GM19397 (cell line): ENCODE measurements at regions not wholly inside any gene's neighbourhood (a gene's known extent, or its start where the extent isn't known, plus 50 kb on each side); places are given as distances from the start of the nearest gene placed in this dataset.

ENCODE experiments used
- ATAC-seq: cut with Tn5 transposase; IDR thresholded peaks from one replicate; pipeline ENCODE4 v1.9.1; 2021; ENCODE audit warnings: mild to moderate bottlenecking, moderate library complexity; ENCODE audit not compliant: unreplicated experiment

DNA sequence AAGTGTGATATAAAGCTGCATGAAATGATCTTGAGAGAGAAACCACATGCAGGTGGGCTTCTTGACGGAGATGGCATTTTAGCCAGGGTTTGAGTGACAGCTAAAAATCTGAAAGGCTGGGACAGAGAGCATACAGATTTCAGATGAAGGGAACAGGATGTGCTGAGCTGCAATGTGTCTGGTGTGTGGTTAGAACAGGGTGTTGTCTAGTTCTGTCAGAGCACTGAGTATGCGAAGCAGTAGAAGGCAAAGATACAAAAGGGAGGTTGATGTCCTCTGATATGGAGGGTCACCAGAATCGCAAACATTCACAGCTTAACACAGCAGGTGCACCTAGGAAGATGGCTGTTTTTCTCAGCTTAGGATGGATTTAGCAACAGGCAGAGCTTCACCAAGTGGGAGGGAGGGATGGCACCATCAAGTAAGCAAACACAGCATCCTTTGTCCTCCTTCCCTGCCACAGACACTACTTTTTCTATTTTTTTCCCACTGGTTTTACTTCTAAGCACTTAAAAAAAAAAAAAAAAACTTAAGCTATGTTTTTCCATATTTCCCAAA lies 182.5 kb downstream of the TMX3 start:
- no peak for ATAC-seq

DNA sequence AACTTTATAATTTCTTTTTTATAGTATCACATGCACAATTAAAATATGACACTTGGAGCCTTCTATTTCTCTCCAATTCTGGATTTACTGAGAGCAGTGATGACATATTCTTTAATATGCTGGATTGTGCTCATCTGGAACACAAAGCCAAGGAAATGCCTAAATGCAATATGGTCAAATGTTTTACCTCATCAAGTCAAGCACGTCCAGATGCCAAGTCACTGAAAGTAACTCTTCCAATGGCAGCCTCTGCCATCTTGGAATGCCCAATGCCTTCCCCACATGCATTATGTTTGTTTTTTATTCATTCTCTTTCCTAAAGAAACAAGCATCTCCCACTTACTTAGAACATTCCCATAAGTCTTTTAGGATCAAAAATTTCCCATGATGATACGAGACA lies 189.8 kb downstream of the TMX3 start:
- ATAC-seq, result no peak

DNA sequence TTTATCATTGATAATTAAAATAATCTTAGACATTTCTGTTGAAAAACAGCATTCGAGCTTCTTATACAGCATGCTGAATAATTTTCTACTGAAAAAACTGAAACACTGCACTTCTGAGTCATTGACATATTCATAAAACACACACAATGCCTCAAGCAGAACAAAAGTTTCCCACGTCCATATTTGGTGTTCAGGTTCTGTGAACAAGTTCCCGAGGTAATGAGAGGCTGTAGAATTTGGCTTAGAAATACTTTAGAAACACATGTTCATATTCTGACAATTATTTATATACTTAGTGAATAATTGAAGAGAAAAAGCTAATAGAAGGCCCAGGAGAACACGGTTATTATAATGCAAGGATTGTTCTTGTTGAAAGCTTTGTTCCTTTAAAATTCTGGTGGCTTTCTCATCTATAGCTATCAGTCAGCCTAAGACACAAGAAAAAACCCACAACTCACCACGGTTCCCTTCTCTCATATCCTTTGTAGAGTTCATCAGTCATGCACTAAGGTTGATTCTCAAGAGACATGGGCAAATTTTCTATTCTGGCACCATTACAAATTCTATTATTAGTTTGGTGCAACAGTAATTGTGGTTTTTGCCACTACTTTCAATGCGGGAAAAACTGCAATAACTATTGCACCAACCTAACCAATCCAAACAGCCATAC lies 194.4 kb downstream of the TMX3 start:
- peak; percentile 51 for ATAC-seq

DNA sequence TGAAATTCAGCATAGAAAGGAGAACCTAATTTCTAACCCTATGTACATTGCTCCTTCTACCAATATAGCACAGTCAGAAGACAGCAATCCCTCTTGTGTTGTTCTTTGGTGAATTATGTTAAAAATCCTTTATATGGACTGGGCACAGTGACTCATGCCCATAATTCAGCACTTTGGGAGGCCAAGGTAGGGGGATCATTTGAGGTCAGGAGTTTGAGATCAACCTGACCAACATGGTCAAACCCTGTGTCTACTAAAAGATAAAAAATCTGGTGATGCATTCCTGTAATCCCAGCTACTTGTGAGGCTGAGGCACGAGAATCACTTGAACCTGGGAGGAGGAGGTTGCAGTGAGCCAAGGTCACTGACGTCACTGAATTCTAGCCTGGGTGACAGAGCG lies 195.6 kb downstream of the TMX3 start:
- ATAC-seq, result no peak

DNA sequence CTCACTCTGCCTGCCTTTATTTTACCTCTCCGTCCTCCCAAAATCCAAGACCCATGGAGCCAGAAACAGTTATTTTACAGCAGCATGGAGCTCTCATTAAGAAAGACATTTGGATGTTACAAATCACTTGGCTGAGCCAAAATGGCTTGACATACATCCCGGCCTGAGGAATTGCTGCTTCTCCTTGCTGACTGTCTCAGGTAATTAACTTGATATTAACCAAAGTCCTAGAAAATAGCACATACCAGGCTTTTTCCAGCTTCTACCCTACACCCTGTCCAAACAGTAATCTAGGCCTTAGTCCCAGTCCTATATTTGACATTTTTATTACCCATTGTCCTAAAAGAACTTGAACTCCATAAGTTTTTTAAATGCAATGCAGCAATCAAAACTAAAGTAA lies 205.0 kb downstream of the TMX3 start:
- ATAC-seq, result no peak

DNA sequence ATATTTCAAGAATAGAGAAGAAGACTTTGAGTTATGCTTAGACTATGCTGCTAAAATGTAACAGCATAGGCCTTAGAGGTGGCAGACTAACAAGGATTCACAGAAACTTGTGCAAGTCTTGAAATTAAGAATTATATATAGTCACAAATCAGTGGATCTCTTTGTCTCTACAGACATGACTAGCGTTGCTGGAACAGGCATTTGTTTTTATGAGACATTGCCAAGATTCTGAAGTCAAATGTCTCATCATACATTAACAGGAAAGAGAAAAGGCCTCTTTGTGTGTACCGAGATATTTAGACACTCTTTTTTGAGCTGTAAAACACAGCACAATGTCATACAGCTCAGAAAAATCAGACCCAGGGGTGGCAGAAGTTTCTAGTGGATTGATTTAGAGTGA lies 207.1 kb downstream of the TMX3 start:
- ATAC-seq, result no peak

DNA sequence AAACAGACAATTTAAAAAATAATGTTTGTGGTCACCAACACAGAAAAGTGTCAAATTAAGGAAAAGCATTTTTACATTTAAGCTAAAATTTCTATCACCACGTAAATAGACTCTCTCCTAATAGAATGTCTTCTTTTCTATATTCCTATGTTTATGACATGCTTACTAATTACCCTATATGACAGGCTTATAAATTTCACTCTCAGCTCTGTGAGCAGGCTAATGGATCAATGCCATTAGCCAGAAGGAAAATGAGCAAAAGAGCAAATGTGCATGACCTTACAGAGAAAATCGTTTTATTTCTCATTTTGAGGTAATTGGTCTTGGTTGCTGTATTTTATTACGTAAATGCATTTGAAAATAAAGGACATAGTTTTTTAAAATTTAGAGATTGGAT lies 209.7 kb downstream of the TMX3 start:
- no peak for ATAC-seq

DNA sequence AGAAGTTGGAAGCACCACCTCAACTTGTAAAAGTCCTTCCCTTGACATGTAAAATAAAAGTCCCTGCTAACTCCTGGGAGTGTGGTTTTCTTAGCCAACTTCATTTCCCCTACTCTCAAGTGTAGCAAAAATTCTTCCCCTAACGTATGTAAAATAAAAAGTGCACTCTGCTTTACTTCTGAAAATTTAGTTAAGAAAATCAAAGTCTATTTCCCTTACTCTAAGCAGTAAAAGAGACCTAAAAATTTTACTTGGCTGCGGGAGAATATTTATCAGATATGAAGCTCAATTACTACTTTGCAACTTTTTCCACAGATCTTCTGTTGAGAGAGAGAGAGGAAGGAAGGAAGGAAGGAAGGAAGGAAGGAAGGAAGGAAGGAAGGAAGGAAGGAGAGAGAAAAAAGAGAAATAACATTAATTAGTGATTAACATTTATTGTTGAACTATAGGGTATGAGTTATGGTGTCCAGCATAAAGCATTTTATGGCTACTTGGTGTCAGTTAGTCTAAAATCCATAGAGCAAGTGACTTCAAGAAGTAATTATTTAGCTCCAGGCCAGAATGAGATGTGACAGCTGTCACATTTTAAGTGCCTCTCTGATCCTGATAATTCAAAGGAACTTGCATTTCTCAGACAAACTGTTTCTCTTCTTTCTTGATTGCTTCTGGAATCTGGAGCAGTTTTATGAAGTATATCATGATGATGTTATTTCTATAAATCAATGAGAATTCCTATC lies 210.3 kb downstream of the TMX3 start:
- ATAC-seq, result no peak

DNA sequence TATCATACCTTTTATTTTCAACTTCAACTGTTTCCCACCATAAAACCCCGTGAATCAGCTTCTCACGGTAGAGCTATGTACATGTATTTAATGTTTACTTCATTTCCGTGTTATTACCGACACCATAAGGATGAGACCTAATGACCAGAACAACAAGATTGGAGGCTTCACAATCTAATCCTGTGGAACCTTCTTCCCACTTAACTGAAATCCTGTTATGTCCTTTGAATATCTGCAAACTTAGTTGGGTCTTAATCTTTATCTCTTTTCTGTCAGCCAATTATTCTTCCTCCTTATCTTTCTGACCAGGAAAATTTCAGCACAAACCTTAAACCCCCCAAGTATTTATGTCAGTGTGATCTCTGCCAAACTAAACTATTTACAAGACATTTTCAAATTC lies 214.4 kb downstream of the TMX3 start:
- no peak for ATAC-seq

DNA sequence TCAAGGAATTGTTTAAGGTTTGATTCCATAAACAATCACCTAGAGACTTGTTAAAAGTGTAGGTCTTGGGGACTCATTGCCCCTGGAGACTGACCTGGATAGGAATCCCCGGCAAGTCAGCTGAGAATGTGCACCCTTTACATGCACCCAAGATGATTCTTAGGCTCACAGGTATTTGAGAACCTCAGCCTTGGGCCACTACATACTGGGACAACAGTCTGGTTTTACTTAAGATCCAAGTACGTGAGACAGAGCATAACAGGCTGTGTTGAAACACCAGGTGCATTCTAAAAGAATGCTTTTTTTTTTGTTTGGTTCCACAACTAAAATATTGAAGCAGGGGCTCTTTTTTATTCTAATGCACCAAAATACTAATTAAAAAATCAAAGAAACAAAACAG lies 215.8 kb downstream of the TMX3 start:
- no peak for ATAC-seq

DNA sequence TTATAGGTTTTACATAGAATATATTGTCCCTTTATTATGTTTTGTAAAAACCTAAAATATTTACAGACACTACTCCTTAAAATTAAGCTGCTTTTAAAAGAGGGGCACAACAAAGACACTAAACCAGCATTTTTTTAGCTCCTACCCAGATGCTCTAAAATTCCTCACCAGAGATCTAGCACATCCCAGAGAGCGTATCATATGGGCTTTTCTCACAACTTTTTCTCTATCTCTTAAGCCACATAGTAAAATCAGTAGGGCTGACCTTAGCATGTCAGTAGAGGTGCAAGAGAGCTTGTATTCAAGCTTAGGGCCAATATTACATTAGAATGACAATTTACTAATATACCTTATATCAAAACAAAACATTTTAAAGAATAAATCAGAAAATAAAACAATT lies 216.3 kb downstream of the TMX3 start:
- ATAC-seq, result no peak

DNA sequence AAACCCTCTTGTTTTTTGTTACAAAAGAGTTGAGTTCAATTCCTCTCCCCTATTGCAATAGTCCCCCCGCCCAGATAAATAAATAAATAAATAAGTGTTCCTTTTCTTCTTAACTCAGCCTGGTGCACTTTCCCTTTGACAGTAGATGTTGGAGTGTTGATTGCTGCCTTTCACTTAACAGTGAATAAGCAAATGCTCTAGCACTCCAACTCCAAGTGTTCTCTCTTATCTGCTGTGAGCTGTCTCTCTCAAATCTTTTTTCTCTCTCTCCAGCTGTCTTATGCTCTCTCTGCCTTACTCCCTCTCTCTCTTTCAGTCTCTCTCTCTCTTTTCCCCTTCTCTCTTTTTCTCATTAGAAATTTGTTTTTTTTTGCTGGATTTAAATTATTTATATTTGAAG lies 216.7 kb downstream of the TMX3 start:
- ATAC-seq, result no peak

DNA sequence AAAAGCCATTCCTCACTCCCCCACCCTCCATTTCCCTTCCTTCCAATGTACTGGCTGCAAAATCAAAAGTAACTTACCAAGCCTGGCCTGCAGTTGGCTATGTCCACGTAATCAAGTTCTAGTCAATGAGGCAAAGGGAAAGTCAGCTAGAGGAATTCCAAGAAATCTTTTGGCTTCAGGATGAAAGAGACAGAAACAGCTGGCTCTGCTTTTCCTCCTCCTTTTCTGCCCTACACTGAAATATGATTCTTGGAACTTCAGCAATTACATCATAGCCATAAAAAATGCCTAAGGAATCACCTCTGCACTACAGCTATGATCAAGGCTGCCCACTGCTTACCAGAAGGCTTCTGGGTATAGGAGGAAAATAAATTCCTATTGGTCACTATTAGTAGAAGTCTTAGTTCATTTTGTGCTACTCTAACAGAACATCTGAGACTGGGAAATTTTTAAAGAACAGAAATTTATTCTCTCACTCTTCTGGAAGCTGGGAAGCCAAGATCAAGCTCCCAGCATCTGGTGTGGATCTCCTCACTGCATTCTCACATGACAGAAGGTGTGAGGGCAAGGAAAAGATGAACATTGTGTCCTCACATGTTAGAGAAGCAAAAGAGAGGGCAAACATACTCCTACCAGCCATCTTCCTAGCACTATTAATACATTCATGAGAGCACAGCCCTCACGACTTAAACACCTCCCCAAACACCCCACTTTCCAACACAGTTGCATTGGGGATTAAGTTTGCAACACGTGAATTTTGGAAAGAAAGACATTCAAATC lies 219.9 kb downstream of the TMX3 start:
- ATAC-seq, result no peak

DNA sequence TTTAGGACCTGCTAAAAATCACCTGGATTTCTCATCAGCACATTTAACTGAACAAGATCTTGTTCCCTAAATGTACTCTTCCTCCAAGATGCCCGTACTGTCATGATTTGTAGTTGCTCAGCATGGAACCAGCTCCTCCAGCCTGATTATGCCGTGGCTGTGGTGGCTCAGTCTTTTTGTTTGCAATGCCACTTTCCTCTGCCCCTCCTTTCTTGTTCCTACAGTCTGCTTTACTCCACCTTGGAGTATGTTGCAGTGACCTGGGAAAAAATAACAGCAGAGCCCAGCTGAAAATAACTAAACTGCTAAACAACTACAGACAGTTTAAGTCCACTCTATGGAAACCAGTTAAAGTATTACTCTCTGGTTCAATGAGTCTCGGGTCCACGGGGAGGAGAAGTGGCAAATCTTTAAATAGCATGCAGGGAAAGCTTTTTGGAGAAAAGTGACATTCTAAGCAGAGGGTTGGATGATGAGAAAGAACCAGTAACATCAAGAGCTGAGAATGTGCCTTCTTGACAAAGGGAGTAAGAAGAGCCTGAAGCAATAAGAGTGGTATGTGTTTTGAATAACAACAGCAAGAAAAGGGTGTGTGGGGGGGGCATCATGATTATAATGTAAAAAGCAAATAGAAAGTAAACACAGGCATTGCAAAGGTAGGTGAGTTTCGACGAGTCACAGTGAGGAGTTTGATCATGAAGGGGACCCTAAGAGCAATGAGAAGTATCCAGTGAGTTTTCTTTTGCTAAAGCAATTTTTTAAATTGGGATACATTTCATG lies 225.7 kb downstream of the TMX3 start:
- no peak for ATAC-seq

DNA sequence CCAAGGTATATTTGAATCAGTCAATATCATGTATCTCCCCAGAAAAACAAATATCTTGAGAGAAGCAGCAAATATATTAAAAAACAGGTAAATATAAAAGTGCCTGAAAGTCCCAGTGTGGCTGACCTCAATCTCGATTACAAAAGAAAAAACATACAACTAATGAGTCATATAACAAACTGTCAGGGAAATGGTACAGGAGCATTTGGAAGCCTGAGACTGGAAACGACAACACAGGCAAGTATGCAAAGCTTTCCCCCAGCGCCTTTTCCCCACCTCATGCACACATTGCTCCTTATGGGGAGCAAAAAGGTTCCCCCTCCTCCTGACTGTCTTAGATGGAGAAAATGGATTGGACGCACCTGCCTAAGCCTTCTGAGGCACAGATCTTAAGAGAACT lies 230.7 kb downstream of the TMX3 start:
- ATAC-seq, result no peak

DNA sequence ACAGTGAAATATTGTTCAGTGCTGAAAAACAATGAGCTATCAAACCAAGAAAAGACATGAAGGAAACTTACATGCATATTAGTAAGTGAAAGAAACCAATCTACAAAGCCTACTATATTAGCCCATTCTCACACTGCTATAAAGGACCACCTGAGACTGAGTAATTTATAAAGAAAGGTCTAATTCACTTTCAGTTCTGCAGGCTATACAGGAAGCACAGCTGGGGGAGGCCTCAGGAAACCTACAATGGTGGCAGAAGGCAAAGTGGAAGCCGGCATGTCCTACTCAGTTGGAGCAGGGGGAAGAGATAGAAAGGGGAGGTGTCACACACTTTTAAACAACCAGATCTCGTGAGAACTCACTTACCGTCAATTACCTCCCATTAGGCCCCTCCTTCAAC lies 232.1 kb downstream of the TMX3 start:
- ATAC-seq, result no peak

DNA sequence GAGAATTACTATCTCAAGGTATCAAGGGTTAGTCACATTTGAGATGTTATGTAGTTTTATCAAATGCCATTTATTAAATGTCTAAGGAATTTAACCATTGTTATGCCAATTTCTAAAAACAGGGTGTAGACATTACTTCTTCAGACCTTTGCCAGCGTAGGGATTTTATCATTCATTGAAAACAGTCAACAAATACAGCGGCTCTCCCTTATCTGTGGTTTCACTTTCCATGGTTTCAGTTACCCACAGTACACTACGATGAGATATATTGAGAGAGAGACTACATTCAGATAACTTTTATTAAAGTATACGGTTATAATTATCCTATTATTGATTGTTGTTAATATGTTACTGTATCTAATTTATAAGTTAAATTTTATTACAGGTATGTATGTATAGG lies 234.7 kb downstream of the TMX3 start:
- no peak for ATAC-seq

DNA sequence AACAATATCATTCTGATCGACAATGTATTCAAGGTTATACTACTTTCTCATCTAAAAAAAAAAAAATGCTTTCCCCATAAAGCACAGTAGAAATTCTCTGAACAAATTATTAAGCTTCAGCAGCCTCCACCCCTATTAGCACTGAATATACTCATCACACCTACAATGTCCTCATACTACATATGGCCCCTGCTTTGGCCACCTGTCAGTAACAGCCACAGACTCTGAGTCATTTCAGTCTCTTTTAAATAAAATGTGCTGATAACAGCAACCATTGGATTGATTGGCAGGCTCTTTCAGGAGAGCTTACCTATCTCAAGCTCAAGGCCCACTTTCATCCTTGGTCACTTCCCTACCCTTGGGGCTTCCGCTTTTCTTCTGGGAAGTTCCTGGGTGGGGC lies 236.7 kb downstream of the TMX3 start:
- ATAC-seq, result no peak

DNA sequence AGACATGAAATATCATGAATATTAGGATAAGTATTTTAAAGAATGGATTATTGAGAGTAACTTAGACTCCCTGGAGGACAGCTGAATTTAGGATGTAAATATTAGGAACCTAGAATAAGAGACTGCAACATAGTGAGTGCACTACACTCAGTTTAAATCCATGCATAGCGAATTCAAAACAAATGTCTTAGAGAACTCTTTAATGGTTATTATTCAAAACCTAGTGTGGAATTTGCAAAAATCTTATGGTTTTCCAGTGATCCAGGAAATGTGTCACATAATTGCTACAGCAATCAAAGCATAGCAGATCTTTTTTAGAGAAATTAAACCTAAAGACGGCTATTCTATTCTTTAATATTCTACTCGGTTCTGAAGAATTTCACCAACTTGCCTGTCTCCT lies 239.0 kb downstream of the TMX3 start:
- ATAC-seq, result no peak

DNA sequence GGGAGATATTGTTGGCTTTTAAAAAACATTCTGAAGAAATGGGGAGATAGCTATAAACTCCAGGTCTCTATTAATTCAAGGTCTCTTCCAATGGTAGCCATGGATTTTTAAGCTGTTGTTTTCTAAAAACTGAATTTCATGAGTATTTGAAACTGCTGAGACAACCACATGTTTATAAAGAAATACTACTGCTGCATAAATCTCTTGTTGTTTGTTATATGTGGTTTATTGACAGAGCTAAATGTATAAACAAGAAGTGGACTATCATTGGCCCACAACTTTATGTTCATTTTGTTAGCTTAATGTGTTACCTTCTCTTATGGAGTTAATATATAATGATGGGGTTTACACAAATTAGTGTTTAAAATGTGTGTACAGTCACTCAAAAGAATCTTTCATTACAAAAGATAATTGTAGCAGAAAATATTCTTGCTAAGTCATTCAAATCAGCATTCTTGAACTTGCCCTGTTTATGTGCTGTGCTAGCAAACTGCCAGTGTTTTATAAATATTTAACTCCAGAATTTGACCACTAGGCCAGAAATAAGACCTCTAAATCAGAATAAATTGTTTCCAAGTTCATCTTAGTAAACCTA lies 242.1 kb downstream of the TMX3 start:
- no peak for ATAC-seq
